H9 (cell line): ENCODE measurements at regions not wholly inside any gene's neighbourhood (a gene's known extent, or its start where the extent isn't known, plus 50 kb on each side); places are given as distances from the start of the nearest gene placed in this dataset.

Experiments
- DNase-seq: peaks from one replicate; pipeline ENCODE4 v3.0.0-alpha.2; 2017
- H2AFZ ChIP-seq: one replicate; pipeline ENCODE4 v1.6.1; 2013; ENCODE audit warnings: mild to moderate bottlenecking, low read length, control low read depth, moderate library complexity
- H2AK5ac ChIP-seq: 2 replicates; pipeline ENCODE4 v1.6.1; 2013; ENCODE audit warnings: low read length, control low read depth, mixed read lengths; ENCODE audit not compliant: insufficient read length
- H2BK120ac ChIP-seq: one replicate; pipeline ENCODE4 v1.6.1; 2013; ENCODE audit warnings: low read depth, mild to moderate bottlenecking, low read length, control low read depth, inconsistent platforms; ENCODE audit not compliant: poor library complexity, severe bottlenecking
- H2BK12ac ChIP-seq: 2 replicates; pipeline ENCODE4 v1.6.1; 2013; ENCODE audit warnings: low read length, control low read depth, mixed read lengths, low read depth; ENCODE audit not compliant: insufficient read length
- H2BK15ac ChIP-seq: 2 replicates; pipeline ENCODE4 v1.6.1; 2013; ENCODE audit warnings: low read depth, low read length, control low read depth
- H2BK20ac ChIP-seq: one replicate; pipeline ENCODE4 v1.6.1; 2013; ENCODE audit warnings: low read depth, mild to moderate bottlenecking, low read length, control low read depth, inconsistent platforms; ENCODE audit not compliant: poor library complexity, severe bottlenecking
- H2BK5ac ChIP-seq: 2 replicates; pipeline ENCODE4 v1.6.1; 2013; ENCODE audit warnings: low read length, control low read depth, mixed read lengths; ENCODE audit not compliant: insufficient read length
- H3K14ac ChIP-seq: 2 replicates; pipeline ENCODE4 v1.6.1; 2013; ENCODE audit warnings: low read length, control low read depth; ENCODE audit not compliant: insufficient read depth
- H3K18ac ChIP-seq: 2 replicates; pipeline ENCODE4 v1.6.1; 2013; ENCODE audit warnings: low read depth, mild to moderate bottlenecking, mixed read lengths, low read length, control low read depth; ENCODE audit not compliant: insufficient read length
- H3K23ac ChIP-seq: 2 replicates; pipeline ENCODE4 v1.6.1; 2013; ENCODE audit warnings: low read length, control low read depth, mixed read lengths, low read depth; ENCODE audit not compliant: insufficient read length
- H3K23me2 ChIP-seq: 2 replicates; pipeline ENCODE4 v1.6.1; 2013; ENCODE audit warnings: low read depth, mild to moderate bottlenecking, mixed read lengths, low read length, control low read depth; ENCODE audit not compliant: insufficient read length, poor library complexity, severe bottlenecking
- H3K27ac ChIP-seq: 2 replicates; pipeline ENCODE4 v1.5.1; 2013; ENCODE audit warnings: low read length, control low read depth, mixed read lengths, low read depth; ENCODE audit not compliant: insufficient read length
- H3K27me3 ChIP-seq: 2 replicates; pipeline ENCODE4 v1.6.1; 2013; ENCODE audit warnings: low read length, control low read depth, inconsistent platforms; ENCODE audit not compliant: insufficient read depth
- H3K4ac ChIP-seq: 2 replicates; pipeline ENCODE4 v1.6.1; 2013; ENCODE audit warnings: low read depth, mild to moderate bottlenecking, control low read depth, inconsistent platforms, low read length, moderate library complexity
- H3K4me1 ChIP-seq: 2 replicates; pipeline ENCODE4 v1.6.1; 2013; ENCODE audit warnings: low read length, control low read depth, inconsistent platforms; ENCODE audit not compliant: insufficient read depth
- H3K4me2 ChIP-seq: 2 replicates; pipeline ENCODE4 v1.6.1; 2013; ENCODE audit warnings: low read length, control low read depth, mixed read lengths; ENCODE audit not compliant: insufficient read length, insufficient read depth
- H3K56ac ChIP-seq: 2 replicates; pipeline ENCODE4 v1.6.1; 2013; ENCODE audit warnings: low read depth, mild to moderate bottlenecking, mixed read lengths, low read length, control low read depth; ENCODE audit not compliant: insufficient read length
- H3K79me1 ChIP-seq: 2 replicates; pipeline ENCODE4 v1.6.1; 2013; ENCODE audit warnings: low read depth, mild to moderate bottlenecking, moderate library complexity, low read length, control low read depth, inconsistent platforms; ENCODE audit not compliant: insufficient read depth, poor library complexity, severe bottlenecking
- H3K79me2 ChIP-seq: 2 replicates; pipeline ENCODE4 v1.6.1; 2013; ENCODE audit warnings: low read length, control low read depth, inconsistent platforms; ENCODE audit not compliant: insufficient read depth
- H3K9ac ChIP-seq: 2 replicates; pipeline ENCODE4 v1.6.1; 2013; ENCODE audit warnings: low read length, control low read depth, mixed read lengths; ENCODE audit not compliant: insufficient read length; ENCODE audit errors: extremely low read depth
- H3K9me3 ChIP-seq: one replicate; pipeline ENCODE4 v1.6.1; 2013; ENCODE audit warnings: low read depth, low read length, inconsistent platforms; ENCODE audit not compliant: control insufficient read depth
- H3T11ph ChIP-seq: one replicate; pipeline ENCODE4 v1.6.1; 2013; ENCODE audit warnings: mild to moderate bottlenecking, low read length, control low read depth, inconsistent platforms
- H4K20me1 ChIP-seq: one replicate; pipeline ENCODE4 v1.6.1; 2013; ENCODE audit not compliant: control insufficient read depth, insufficient read length, insufficient read depth
- H4K5ac ChIP-seq: 2 replicates; pipeline ENCODE4 v1.6.1; 2013; ENCODE audit warnings: low read depth, mild to moderate bottlenecking, mixed read lengths, low read length, control low read depth; ENCODE audit not compliant: insufficient read length
- H4K8ac ChIP-seq: replicated peaks from 2 replicates; pipeline ENCODE4 v1.6.1; 2013; ENCODE audit warnings: low read length, control low read depth, mixed read lengths, low read depth; ENCODE audit not compliant: insufficient read length
- H4K91ac ChIP-seq: 2 replicates; pipeline ENCODE4 v1.6.1; 2013; ENCODE audit warnings: low read depth, mild to moderate bottlenecking, moderate library complexity, mixed read lengths, low read length, control low read depth; ENCODE audit not compliant: insufficient read length
- H3K27ac Mint-ChIP-seq, 3 experiments: 2 replicates in 2 of 3; 3 replicates in 1 of 3; pipeline ENCODE4 v1.8.0; 2020 to 2021; ENCODE audit warnings: mixed read lengths in 3 of 3, mild to moderate bottlenecking in 1 of 3, moderate library complexity in 1 of 3
- H3K27me3 Mint-ChIP-seq: 2 replicates; pipeline ENCODE4 v1.8.0; 2021; ENCODE audit warnings: low read depth, mild to moderate bottlenecking, moderate library complexity, mixed read lengths
- H3K36me3 Mint-ChIP-seq, 3 experiments: 2 replicates in 2 of 3; 3 replicates in 1 of 3; pipeline ENCODE4 v1.8.0; 2020 to 2021; ENCODE audit warnings: low read depth in 3 of 3, mixed read lengths in 3 of 3; ENCODE audit not compliant: insufficient read depth in 1 of 3
- H3K4me1 Mint-ChIP-seq, 2 experiments: 2 replicates each; pipeline ENCODE4 v1.8.0; 2020; ENCODE audit warnings: mixed read lengths in 2 of 2
- H3K4me3 Mint-ChIP-seq, 2 experiments: 2 replicates in 1 of 2; 3 replicates in 1 of 2; pipeline ENCODE4 v1.8.0; 2020 to 2021; ENCODE audit warnings: mild to moderate bottlenecking in 2 of 2, mixed read lengths in 2 of 2, moderate library complexity in 1 of 2
- H3K9me3 Mint-ChIP-seq, 2 experiments: 2 replicates in 1 of 2; 3 replicates in 1 of 2; pipeline ENCODE4 v1.8.0; 2020; ENCODE audit warnings: mild to moderate bottlenecking in 2 of 2, mixed read lengths in 2 of 2, moderate library complexity in 1 of 2
- WGBS: extraction: QIAGEN DNeasy Blood & Tissue Kit; methylation state at CpG from one replicate; pipeline ENCODE4 v1.1.7; 2013; ENCODE audit warnings: missing lambda C conversion rate, low lambda C conversion rate, mixed read lengths; ENCODE audit not compliant: insufficient read length; ENCODE audit errors: extremely low coverage; 5-methylcytosine and 5-hydroxymethylcytosine counted together
- TF ChIP-seq, protein P1 (sequence below): fragments of 200-600 bp; sonication (generic); conservative IDR thresholded peaks from 3 replicates; pipeline ENCODE4 v1.8.0; 2021; ENCODE audit warnings: antibody characterized with exemption, mild to moderate bottlenecking

DNA sequence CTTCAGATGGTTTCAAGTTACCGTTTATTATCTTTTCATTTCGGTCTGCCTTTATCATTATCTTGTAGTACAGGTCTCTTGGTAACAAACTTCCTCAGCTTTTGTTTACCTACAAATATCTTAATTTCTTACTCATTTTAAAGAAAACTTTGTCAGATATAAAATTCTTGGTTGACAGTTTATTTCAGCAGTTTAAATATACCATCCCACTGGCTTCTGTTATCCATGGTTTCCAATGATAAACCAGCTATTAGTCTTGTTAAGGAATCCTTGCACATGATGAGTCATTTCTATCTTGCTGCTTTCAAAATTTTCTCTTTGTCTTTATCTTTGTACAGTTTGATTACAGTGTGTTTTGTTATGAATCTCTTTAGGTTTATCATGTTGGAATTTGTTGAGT lies 308.3 kb upstream of the SPRY2 start:
- no peak overlapping the region for H2BK120ac ChIP-seq
- no peak overlapping the region for H3K23ac ChIP-seq
- H2BK5ac ChIP-seq: no peak overlapping the region
- no peak overlapping the region for H4K91ac ChIP-seq
- H3K23me2 ChIP-seq: no peaks in the 10 kb centered on the region
- no peak overlapping the region for H3K18ac ChIP-seq
- H4K8ac ChIP-seq: no peak overlapping the region
- Mint-ChIP-seq H3K4me3 (no peak overlapping the region), H3K9me3 (peaks cover 0 to 3% of the 10 kb centered on the region in 2 experiments; a peak in 1 of 5 replicates), H3K4me1 (no peaks in the 10 kb centered on the region), H3K27me3 (no peaks in the 10 kb centered on the region), H3K27ac (no peak overlapping the region), H3K36me3 (no peaks in the 10 kb centered on the region; a peak in 1 of 7 replicates)
- no peak overlapping the region for H2BK20ac ChIP-seq
- no peaks in the 10 kb centered on the region for H4K20me1 ChIP-seq
- H3K9me3 ChIP-seq: no peaks in the 10 kb centered on the region
- no peak overlapping the region for H4K5ac ChIP-seq
- TF ChIP-seq, protein P1, sequence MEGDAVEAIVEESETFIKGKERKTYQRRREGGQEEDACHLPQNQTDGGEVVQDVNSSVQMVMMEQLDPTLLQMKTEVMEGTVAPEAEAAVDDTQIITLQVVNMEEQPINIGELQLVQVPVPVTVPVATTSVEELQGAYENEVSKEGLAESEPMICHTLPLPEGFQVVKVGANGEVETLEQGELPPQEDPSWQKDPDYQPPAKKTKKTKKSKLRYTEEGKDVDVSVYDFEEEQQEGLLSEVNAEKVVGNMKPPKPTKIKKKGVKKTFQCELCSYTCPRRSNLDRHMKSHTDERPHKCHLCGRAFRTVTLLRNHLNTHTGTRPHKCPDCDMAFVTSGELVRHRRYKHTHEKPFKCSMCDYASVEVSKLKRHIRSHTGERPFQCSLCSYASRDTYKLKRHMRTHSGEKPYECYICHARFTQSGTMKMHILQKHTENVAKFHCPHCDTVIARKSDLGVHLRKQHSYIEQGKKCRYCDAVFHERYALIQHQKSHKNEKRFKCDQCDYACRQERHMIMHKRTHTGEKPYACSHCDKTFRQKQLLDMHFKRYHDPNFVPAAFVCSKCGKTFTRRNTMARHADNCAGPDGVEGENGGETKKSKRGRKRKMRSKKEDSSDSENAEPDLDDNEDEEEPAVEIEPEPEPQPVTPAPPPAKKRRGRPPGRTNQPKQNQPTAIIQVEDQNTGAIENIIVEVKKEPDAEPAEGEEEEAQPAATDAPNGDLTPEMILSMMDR: no peak
- H2AFZ ChIP-seq: no peak overlapping the region
- no peak overlapping the region for H3K4me2 ChIP-seq
- H2BK15ac ChIP-seq: no peak overlapping the region
- no CpG with 5 or more reads among the region's 2 CpGs for WGBS
- H3K27me3 ChIP-seq: no peaks in the 10 kb centered on the region
- no peaks in the 10 kb centered on the region for H3K79me2 ChIP-seq
- H3K56ac ChIP-seq: no peak overlapping the region
- H3T11ph ChIP-seq: no peak overlapping the region
- no peak overlapping the region for H3K4ac ChIP-seq
- no peaks in the 10 kb centered on the region for H3K4me1 ChIP-seq
- no peaks in the 10 kb centered on the region for H3K79me1 ChIP-seq
- no peak overlapping the region for H3K14ac ChIP-seq
- no peak overlapping the region for H2AK5ac ChIP-seq
- H2BK12ac ChIP-seq: no peak overlapping the region
- no peak for DNase-seq
- H3K27ac ChIP-seq: no peak overlapping the region
- H3K9ac ChIP-seq: no peak overlapping the region
